GM18499 (cell line): ENCODE measurements at regions not wholly inside any gene's neighbourhood (a gene's known extent, or its start where the extent isn't known, plus 50 kb on each side); places are given as distances from the start of the nearest gene placed in this dataset.
"Not testable (repeated sequence)": the region's sequence is repeated elsewhere in the genome, so short reads cannot be mapped to it uniquely, and the experiment has no call there.

Source experiments
- ATAC-seq: cut with Tn5 transposase; IDR thresholded peaks from one replicate; pipeline ENCODE4 v1.9.1; 2021; ENCODE audit warnings: moderate number of reproducible peaks; ENCODE audit not compliant: insufficient read depth, unreplicated experiment

GRCh38 chr1:181893150-181893549, 168.4 kb downstream of the ZNF648 start:
- not testable (repeated sequence) for ATAC-seq

- ATAC-seq = no peak
These were observed 188.9 kb downstream of the ZNF648 start for GRCh38 chr1:181872562-181872961.

- ATAC-seq = no peak
These were observed 197.8 kb downstream of the ZNF648 start for GRCh38 chr1:181863736-181864135.

GRCh38 chr1:181863006-181863405, 198.5 kb downstream of the ZNF648 start:
- no peak for ATAC-seq

- no peak for ATAC-seq
These were observed 203.4 kb downstream of the ZNF648 start for GRCh38 chr1:181858135-181858534.
